Esophagus squamous epithelium (tissue), 5 donors: ENCODE measurements at regions not wholly inside any gene's neighbourhood (a gene's known extent, or its start where the extent isn't known, plus 50 kb on each side); places are given as distances from the start of the nearest gene placed in this dataset.
A peak's percentile ranks its signal among the peaks of the same experiment; 100 is the strongest.

ENCODE experiments used
- DNase-seq: peaks from one replicate; lab custom pipeline; 2025; lab: John Stamatoyannopoulos, UW
- H3K27ac ChIP-seq, 4 donors: fragments of 200-600 bp; sonication (generic); one replicate each; pipeline ENCODE4 v1.5.1; 2016 to 2019; ENCODE audit warnings: mild to moderate bottlenecking in 1 of 4
- H3K27me3 ChIP-seq, 4 donors: fragments of 200-600 bp; sonication (generic); 1 replicate in 3 of 4; 2 replicates in 1 of 4; pipeline versions ENCODE4 v1.5.1 to v1.6.0; 2017 to 2021; ENCODE audit warnings: antibody characterized with exemption in 1 of 4
- H3K36me3 ChIP-seq, 3 donors: fragments of 200-600 bp; sonication (generic); one replicate each; pipeline ENCODE4 v1.5.1; 2016 to 2019
- H3K4me1 ChIP-seq, 3 donors: fragments of 200-600 bp; sonication (generic); one replicate each; pipeline ENCODE4 v1.5.1; 2017 to 2019
- H3K4me3 ChIP-seq, 4 donors: fragments of 200-600 bp; sonication (generic); 1 replicate in 3 of 4; 2 replicates in 1 of 4; pipeline ENCODE4 v1.5.1; 2016 to 2019; ENCODE audit warnings: mild to moderate bottlenecking in 2 of 4, moderate library complexity in 1 of 4
- H3K9me3 ChIP-seq, 3 donors: fragments of 200-600 bp; sonication (generic); one replicate each; pipeline ENCODE4 v1.5.1; 2016 to 2019
- POLR2A ChIP-seq, 4 donors: fragments of 450-650 bp; IDR thresholded peaks; one replicate each; pipeline ENCODE4 v1.6.1; 2017; ENCODE audit warnings: antibody characterized with exemption in 4 of 4, mild to moderate bottlenecking in 4 of 4, moderate library complexity in 3 of 4
- WGBS, 2 donors: methylation state at CpG; one replicate each; pipeline ENCODE4 v1.1.5; 2018; 5-methylcytosine and 5-hydroxymethylcytosine counted together
- intact Hi-C: fragments of 100-400 bp; cut with DNase I; formaldehyde crosslinking; loops from one replicate; pipeline ENCODE4 v1.15.0; 2022
- TF ChIP-seq, protein P1 (sequence below), 6 experiments: fragments of 450-650 bp in 4 of 6; fragments of 200-600 bp in 2 of 6; sonication (generic) in 2 of 6; IDR thresholded peaks; one replicate each; pipeline ENCODE4 v1.5.1; 2016 to 2019; ENCODE audit warnings: antibody characterized with exemption in 6 of 6, mild to moderate bottlenecking in 4 of 6, moderate library complexity in 4 of 6
- donor health status: DM: yes; HTN: yes; CAD: no.

DNA sequence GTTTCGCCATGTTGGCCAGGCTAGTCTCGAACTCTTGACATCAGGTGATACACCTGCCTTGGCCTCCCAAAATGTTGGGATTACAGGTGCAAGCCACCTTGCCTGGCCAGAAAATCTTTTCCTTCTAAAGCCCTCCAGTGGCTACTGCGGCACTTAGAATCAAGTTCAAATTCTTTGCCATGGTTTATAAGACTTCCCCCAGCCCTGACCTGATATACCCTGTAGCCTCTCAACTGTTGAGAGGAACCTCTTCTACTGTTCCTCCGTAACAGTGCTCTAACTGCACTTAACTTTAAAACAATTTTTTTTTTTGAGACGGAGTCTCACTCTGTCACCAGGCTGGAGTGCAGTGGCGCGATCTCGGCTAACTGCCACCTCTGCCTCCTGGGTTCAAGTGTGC is 235.6 kb downstream of the BCAS1 start:
- WGBS, 2 donors: 93 to 96% methylated on average over 8 of the region's 8 CpGs
- intact Hi-C loops: no loop called here
- Histone ChIP-seq H3K4me3 (no peak overlapping the region), H3K36me3 (no peaks in the 10 kb centered on the region), H3K27ac (no peak overlapping the region), H3K4me1 (peaks cover 0 to 24% (median 12%) of the 10 kb centered on the region in 3 donors), H3K9me3 (no peaks in the 10 kb centered on the region), H3K27me3 (no peaks in the 10 kb centered on the region)
- TF ChIP-seq POLR2A (IDR thresholded peaks at IDR 0.05): no peak
- TF ChIP-seq, protein P1, sequence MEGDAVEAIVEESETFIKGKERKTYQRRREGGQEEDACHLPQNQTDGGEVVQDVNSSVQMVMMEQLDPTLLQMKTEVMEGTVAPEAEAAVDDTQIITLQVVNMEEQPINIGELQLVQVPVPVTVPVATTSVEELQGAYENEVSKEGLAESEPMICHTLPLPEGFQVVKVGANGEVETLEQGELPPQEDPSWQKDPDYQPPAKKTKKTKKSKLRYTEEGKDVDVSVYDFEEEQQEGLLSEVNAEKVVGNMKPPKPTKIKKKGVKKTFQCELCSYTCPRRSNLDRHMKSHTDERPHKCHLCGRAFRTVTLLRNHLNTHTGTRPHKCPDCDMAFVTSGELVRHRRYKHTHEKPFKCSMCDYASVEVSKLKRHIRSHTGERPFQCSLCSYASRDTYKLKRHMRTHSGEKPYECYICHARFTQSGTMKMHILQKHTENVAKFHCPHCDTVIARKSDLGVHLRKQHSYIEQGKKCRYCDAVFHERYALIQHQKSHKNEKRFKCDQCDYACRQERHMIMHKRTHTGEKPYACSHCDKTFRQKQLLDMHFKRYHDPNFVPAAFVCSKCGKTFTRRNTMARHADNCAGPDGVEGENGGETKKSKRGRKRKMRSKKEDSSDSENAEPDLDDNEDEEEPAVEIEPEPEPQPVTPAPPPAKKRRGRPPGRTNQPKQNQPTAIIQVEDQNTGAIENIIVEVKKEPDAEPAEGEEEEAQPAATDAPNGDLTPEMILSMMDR (IDR thresholded peaks at IDR 0.05): no peak
- no peak for DNase-seq

DNA sequence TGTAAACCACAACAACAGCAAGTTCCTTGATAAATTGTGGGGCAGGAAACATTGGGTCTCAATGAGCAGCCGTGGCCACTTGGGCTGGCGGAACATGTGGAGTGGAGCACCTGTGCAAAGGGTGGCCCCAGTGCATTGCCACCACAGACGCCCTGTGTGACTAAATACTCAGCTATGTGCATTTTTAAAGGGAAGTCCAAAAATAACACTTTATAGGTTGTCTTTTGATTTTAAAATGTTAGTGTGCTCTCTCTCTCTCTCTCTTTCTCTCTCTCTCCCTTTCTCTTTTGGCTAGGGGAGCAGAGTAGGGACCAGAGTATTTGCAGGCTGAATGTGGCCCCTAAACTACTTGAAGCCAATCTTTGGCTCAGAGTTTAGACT is 236.3 kb downstream of the BCAS1 start:
- Histone ChIP-seq H3K36me3 (no peaks in the 10 kb centered on the region), H3K27ac (peak overlapping the region in 1 of 4 donors; percentile 9), H3K27me3 (no peaks in the 10 kb centered on the region), H3K4me3 (no peak overlapping the region), H3K9me3 (no peaks in the 10 kb centered on the region), H3K4me1 (peaks cover 2 to 30% (median 13%) of the 10 kb centered on the region in 3 donors)
- no peak for DNase-seq
- intact Hi-C loops: no loop called here
- WGBS, 2 donors: 55 to 76% methylated on average over 3 of the region's 3 CpGs
- TF ChIP-seq, protein P1 (IDR thresholded peaks at IDR 0.05): no peak

- Histone ChIP-seq H3K9me3 (no peaks in the 10 kb centered on the region), H3K4me1 (peaks cover 8 to 36% (median 19%) of the 10 kb centered on the region in 3 donors), H3K36me3 (no peaks in the 10 kb centered on the region), H3K27me3 (no peaks in the 10 kb centered on the region), H3K4me3 (no peak overlapping the region), H3K27ac (peak overlapping the region in 1 of 4 donors; percentile 9)
- intact Hi-C loops: no loop called here
- 51 to 55% methylated on average over 10 of the region's 10 CpGs for WGBS, 2 donors
- no peak for DNase-seq
- TF ChIP-seq, protein P1 (IDR thresholded peaks at IDR 0.05): no peak
- no peak for TF ChIP-seq POLR2A (IDR thresholded peaks at IDR 0.05)
Observed at GRCh38 chr20:53833333-53834061, 236.9 kb downstream of the BCAS1 start.

- peaks cover 11 to 46% (median 29%) of the 10 kb centered on the region in 3 donors for H3K4me1 ChIP-seq
- 93 to 99% methylated on average over 7 of the region's 7 CpGs for whole genome bisulfite sequencing, 2 donors
- H3K27ac ChIP-seq: no peak overlapping the region
- no peaks in the 10 kb centered on the region for H3K36me3 ChIP-seq
- no peaks in the 10 kb centered on the region for H3K27me3 ChIP-seq
- no peak for TF ChIP-seq POLR2A (IDR thresholded peaks at IDR 0.05)
- TF ChIP-seq, protein P1 (IDR thresholded peaks at IDR 0.05): no peak
- no peaks in the 10 kb centered on the region for H3K9me3 ChIP-seq
- no peak for DNase-seq
- intact Hi-C loops: no loop called here
- no peak overlapping the region for H3K4me3 ChIP-seq
Observed at GRCh38 chr20:53832499-53832898, 237.9 kb downstream of the BCAS1 start.

DNA sequence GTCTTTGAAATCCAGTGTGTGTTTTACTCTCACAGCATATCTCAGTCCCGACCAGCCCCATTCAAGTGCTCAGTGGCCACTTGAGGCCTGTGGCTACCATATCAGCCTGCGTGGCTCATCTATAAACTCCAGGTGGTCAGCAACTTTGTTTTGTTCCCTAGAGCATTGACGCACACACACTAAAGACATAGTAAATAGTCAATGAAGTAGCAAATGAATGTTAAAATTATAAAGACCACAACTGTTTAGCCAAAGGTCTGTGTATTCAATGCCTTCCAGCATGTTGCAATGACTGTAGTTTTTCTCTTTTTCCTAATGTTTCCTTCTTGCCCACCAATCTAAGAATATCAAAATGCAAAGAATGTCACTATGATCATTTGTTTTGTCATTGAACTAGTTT is 238.2 kb upstream of the ZNF217 start:
- 88 to 94% methylated on average over 3 of the region's 3 CpGs for WGBS, 2 donors
- H3K9me3 ChIP-seq: no peaks in the 10 kb centered on the region
- H3K4me1 ChIP-seq: peaks cover 11 to 53% (median 32%) of the 10 kb centered on the region in 3 donors
- no peaks in the 10 kb centered on the region for H3K36me3 ChIP-seq
- TF ChIP-seq, protein P1 (IDR thresholded peaks at IDR 0.05): no peak
- no peak for TF ChIP-seq POLR2A (IDR thresholded peaks at IDR 0.05)
- H3K4me3 ChIP-seq: no peak overlapping the region
- H3K27me3 ChIP-seq: no peaks in the 10 kb centered on the region
- H3K27ac ChIP-seq: no peak overlapping the region
- no peak for DNase-seq
- intact Hi-C loops: no loop called here
